GDM1 (cell line): ENCODE measurements at regions not wholly inside any gene's neighbourhood (a gene's known extent, or its start where the extent isn't known, plus 50 kb on each side); places are given as distances from the start of the nearest gene placed in this dataset.

Source experiments
- DNase-seq: peaks from one replicate; lab custom pipeline; 2025; lab: John Stamatoyannopoulos, UW

DNA sequence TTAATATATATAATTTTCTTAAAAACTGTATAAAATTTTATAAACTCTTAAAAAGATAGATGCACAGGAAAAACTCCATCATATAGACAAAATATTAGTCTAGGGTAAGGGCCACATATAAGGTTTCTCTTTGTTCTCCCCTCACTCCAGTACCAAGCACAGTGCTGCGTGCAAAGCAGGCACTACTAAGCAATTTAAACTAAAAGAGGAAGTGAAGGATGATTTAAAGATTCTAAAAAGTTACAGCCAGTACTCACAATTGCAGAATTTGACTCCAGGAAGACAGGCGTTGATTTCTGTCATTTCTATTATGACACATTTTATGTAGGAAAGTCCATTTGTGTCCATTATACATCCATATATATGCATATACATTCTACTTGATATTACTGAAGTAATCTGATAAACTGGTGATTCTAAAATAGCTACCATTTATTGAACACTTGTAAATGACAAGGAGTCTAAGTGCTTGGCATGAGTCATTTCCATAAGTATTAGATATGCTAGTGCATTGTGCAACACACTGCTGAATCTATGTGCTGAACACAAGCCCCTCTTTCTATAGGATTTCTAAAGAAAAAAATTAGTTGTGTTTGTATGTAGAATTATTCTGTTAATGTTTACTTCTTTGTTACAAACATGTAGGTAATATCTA is 785.5 kb upstream of the ARRDC4 start:
- DNase-seq: no peak

DNA sequence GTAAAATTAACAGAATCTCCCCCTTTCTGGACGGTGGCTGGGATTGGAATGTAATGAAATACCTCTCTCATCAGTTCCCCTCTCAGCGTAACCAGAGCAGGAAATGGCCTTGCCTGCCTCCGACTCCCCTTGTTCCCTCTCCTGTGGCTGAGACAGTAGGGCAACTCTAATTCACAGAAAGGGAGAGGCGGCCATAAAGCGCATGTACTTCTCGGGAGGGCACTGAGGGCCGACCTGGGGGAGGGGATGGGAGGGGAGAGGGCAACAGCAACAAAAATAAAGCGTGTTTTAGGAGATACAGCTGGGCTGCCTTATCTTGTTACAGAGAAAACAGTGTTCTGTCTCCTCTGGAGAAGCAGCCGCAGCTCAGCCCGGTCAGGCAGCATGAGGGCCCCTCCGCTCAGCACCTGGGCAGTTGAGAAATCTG is 783.3 kb upstream of the ARRDC4 start:
- no peak for DNase-seq

DNA sequence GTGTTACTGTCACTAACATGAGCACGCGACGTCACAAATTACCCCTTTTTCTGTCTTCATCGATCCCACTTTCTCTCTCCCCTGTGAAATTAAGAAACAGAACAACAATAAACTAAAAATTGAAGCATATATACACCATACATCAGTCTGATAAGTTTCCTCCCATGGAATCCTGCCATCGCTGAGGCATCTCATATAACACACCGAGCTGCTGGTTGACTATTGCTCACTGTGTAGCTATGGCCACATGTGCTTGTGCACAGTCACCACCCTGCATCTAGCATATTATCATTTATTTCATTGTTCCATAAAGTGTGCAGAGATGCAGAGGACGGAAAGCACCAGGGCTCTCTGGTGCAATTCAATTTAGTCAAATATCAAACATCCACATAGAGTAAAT is 777.9 kb upstream of the ARRDC4 start:
- DNase-seq: no peak

DNA sequence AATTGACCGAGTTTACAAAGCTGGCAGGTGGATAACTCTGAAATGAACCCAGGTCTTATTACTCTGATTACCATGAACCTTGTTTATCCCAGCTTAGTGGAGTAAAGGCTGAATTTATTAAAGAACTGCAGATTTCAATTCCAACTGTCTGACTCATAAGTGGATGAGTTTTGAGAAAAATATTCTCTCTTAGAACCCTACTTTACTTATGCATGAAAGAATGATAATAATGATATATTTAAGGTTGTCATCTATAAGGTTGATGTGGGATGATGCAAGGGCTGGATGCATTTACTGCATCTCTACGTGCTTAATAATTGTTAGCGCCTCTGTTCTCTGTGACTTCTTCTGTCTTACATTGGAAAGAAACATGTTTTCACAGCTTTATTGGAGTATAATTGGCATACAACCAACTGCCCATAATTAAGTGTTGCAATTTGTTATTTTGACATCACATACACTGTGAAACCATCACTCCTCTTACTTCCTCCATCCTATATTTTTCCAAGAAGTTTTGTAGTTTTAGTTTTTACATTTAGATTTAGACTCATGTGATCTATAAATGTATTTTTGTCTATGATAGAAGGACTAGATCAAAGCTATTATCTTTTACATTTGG is 771.2 kb upstream of the ARRDC4 start:
- DNase-seq: no peak

DNA sequence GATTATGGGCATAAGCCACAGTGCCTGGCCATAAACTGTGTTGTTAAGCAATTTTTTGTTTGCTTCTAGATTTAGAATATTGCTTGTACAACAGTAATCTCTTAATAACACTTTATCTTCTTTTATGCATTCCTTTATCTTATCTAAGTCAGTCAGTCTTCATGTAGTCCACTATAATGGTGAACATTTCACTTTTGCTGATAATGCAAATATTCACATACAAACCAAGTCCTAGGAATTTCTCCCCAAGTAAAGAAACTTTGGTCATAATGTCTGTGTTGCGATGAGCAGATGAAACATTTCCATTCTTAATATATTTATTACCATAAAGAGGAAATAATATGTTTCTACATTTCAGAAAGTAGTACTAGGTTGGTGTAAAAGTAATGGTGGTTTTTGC is 765.8 kb upstream of the ARRDC4 start:
- no peak for DNase-seq

DNA sequence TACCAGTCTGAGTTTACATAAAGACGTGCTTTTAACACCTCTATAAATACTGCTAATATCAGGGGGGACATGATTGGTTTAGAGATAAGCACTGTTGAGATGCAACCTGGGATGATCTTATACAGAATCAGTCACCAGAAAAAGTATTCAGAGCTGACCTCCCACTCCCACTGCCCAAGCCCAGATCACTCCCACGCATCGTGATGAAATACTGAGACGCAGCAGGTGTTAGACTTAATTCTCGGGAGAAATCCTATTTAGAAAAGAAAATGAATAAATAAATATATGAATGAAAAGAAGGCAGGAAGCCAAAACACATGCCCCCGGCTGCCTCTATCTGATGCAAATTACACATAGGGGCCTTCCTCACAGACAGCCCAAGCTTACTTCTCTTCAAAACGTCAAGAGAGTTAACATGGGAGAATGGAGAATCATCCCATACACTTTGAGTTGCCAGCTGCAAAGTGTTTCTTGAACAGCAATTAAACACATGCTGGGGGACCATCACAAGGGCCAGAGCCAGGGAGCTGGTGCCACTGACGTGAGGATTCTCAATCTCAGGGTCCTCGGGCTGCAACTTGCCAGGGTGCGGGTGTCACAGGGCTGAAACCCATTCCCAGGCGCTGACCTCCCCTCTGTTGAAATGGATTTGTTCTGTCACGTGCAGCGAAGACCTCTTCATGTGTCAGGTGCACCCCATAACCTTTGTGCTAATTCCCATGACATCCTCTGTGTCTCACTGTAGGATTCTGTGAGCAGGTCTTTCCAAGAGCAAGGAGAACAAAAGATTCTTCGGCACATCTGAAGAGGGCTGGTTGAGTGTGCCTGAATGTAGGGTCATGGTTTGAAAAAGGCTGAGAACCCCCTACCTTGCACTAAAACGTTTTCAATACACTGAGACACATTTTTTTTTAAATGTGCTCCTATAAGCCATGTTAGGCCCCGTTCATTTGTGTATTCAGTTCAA is 764.2 kb upstream of the ARRDC4 start:
- no peak for DNase-seq

DNA sequence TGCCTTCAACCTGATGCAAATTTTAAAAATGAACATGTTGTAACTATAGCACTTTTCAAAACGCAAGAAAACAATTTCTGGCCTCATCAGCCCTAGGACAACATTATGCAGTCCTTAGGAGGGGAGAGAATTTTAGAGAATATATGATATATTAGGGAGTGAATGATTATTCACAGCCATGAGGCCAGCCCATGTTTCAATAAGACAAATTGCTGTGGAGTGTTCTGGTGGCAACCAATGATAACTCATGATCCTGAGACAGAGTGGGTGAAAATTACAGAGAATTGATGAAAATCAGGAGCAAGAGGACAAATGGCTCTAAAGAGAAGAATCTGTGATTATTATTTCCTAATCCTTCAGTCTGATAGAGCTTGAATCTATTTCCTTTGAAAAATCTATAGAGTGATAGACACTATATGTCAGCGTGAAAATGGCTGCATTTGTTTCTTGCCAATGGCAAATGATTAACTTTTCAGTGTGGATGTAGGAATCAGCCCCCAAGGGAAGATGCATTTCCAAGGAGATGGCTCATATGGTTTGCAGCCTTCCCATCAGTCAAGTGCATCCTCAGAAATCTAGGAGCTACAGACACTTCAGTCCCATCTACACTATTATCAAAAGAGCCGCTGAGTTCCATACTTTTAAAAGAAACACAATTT is 761.0 kb upstream of the ARRDC4 start:
- no peak for DNase-seq

DNA sequence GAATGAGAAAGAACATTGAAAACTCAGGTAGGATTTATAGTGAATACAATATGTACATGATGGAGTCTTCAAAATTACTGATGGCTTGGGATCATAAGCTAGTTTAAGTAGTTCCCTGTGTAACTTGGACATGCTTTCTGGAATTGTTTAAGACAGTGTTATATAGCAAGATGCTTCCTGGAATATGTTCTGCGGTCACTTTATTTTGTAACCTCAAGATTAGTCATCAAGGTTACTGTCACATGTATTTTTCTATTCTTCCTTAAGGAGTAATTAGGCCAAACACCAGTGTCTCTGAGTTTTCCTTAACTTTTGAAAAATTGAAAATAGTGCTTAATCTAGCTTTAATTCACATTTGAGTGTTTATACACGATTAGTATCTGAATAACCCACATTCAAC is 760.3 kb upstream of the ARRDC4 start:
- DNase-seq: no peak

DNA sequence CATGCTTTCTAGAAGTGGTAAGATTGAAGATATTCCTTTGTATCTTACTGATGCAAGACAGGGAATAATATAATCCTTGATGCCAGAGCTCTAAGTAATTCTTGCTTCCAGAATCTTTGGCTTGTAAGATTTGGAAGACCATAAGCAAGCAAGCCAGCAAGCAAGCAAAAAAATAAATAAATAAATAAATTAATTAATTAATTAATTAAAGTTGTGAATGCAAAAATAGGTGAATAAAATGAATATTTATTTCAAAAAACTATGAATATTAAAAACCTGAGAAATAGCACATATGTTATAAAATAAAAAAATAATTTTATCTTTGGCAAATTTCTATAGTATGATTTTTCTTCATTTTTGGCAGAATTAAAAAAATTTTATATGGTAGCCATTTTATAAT is 750.2 kb upstream of the ARRDC4 start:
- no peak for DNase-seq

DNA sequence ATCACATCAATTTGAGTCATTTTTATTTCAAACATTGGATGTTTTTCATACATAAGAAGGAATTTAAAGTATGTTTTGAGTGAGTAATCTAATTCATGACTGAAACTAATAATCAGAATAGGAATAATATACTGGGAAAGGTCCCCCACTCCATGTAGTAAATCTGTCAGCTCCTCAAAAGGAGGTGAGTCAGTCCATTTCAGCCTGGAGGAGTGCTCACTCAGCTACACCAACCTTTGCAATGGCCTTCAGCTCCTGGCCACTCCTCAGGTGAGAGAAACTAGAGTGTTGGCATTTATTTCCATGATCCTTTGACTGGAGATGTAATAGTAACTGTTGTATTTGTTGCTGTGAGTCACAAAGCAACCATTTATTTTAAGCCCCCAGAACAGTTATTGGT is 744.9 kb upstream of the ARRDC4 start:
- DNase-seq: no peak

DNA sequence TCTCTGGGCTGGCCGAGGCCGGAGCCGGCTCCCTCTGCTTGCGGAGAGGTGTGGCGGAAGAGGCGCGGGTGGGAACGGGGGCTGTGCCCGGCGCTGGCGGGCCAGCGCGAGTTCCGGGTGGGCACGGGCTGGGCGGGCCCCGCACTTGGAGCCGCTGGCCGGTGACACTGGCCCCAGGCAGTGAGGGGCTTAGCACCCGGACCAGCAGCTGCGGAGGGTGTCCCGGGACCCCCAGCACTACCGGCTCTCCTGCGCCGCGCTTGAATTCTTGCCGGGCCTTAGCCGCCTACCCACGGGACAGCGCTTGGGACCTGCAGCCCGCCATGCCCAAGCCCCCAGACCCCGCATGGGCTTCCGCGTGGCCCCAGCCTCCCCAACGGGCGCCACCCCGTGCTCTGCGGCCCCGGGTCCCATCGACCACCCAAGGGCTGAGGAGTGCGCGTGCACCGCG is 736.3 kb upstream of the ARRDC4 start:
- no peak for DNase-seq

DNA sequence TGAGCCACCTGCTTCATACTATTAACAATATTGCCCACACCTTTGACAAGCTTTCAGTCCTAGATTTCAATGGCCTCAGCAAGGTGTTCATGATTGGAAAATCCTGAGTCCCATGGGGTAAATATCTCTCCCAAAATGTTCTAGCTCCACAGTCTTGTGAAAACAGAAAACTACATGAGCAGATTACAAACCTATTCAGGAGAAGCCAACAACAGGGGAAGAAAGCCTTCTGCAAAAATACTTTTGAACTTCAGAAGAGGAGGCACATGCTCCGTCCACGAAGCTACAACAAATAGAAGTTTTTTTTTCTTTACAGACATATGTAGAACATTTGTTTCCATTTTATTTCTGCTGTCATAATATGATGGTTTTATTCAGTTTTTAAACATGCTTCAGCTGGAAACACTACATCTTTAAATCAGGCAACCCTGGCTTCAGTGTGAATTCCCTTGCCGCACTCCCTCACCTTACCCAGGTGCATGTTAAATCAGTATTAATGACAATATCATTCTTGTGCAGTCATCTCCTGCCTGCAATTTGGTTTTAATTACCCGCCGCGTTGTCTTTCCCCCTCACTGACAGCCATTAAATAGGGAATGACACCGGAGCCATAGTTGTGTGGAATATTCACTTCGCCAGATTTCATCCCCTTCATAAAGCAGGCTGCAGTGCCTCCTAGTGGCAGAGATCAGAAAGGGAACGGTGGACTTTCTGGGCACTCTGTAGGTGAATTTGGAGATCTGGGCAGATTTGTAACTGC is 725.5 kb upstream of the ARRDC4 start:
- DNase-seq: peak; percentile 2

DNA sequence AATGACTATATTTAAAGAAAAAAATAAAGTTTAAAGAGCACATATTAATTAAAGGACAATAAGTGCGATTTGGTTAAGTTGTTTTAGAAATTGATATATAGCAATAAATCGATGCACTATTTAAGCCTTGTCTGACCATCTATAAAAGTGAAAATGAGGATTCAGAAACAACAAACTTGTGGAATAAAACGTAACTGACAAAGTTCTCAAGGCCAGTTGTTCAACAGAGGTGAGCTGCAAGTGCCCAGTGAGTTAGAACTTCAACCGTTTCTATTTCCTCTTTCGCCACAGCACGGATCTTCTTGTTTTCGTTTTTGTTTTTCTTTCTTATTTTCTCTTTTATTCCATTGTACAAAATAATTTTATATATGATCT is 724.9 kb upstream of the ARRDC4 start:
- no peak for DNase-seq

DNA sequence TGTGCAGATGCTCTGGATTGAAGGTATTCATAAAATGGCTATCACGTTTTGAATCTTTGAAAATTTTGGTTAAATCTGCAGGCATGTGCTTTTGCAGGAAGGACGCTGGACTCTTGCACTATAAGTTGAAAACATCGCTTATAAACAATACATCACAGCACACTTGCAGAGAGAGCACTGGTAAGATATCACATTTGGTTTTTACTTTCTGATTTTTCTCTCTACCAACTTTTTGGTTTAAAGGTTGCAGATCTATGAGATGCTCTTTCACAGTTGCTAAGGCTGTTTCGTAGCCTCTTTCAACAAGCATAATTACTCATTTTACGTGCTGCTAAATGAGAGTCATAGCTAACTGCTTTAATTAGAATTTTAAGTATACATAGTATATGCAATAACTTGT is 724.4 kb upstream of the ARRDC4 start:
- DNase-seq: no peak

DNA sequence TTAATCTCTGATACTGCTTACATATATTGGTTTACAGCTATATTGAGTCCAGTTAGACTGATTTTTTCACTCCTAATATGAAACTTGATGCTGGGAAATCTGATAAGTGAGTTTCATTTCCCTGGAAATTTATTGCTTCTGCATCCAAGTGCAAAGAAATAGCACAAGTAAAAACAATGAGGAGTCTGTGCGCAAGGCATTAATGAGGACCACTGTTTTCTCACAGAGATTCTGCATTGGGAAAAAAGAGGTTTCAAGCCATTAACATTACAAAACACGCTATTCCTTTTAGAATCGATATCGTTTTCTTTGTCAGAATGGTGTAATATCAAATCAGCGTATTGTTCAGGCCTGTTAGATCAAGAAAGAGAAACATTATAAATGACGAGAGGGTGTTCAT is 723.3 kb upstream of the ARRDC4 start:
- DNase-seq: no peak

DNA sequence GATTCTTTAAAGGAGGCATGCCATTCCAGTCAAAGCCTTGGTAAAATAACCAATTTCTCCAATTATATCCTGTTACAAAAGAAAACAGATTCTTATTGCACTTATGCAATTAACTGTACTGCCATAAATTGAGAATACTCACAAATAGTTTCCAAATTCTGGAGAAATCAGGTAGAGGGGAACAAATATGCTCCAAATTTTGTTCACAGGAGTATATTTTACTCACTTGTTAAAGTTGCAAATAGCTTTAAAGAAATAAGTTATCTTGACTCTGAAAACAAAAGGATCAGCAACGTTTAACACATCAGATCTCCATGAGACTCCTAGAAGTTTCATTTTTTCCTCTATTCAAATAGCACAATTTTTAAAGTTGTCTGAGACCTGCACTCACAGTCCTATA is 712.1 kb upstream of the ARRDC4 start:
- DNase-seq: no peak

DNA sequence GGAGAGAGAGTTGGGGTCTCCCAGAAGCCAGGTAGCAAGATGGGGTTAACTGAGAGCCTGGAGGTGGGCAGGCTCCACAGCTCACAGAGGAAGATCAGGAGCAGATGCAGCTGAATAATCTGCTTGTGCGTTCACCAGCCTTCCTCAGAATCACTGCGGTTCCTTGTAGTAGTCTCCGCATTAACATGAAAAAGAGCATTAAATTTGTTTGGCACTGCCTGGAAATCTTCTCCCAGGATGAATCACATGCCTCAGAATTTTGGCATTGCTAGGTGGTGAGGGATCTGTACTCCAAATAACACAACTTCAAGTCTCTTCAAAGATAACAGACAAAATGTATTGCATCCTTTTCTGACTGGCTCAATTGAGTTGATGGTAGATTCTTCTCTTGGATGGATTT is 700.6 kb upstream of the ARRDC4 start:
- no peak for DNase-seq

DNA sequence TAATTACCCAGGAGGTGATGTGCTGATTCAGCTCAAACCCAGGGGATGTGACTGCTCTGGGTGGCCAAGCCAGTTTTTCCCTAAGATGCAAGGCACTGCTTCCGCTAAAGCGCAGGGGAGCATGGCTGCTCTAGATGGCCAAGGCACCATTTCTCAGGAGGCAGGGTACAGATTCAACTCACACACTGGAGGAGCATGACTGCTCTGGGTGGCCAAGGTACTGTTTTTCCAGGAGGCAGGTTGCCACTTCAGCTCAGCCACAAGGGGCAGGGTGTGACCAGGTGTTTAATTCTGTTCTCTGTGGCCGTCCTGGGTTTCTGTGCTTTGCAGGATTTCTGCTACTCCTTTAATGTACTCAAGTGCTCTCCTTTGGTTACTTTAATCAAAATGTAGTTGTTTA is 659.3 kb upstream of the ARRDC4 start:
- no peak for DNase-seq

DNA sequence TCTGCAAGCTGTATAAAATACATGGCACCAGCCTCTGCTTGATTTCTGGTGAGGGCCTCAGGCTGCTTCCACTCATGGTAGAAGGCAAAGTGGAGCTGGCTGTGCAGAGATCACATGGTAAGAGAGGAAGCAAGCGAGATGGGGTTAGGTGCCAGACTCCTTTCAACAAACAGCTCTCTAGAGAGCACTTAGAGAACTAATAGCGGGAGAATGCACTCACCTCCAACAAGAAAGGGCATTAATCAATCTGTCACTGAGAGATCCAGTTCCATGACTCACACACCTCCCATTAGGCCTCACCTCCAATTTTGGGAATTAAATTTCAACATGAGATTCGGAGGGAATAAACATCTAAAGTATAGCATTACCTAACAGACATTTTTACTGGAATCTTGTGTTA is 644.1 kb upstream of the ARRDC4 start:
- no peak for DNase-seq

DNA sequence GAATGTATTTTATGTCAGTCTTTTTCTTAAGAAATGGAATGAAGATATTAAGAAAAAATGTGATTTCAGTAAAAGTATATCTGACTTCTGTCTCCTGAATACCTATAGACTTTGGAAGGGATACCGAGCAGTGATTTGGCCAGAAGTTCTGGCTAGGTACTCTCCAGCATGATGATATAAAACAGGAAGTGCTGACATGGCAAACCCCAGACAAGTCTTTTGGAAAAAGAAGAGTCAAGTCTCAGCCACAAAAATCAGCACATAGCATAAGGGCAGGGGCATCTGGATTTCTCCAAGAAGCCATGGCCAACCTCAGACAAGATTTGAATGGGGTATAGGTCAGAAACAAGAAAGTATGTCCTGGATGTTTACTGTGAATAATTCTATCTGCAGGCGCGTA is 643.3 kb upstream of the ARRDC4 start:
- no peak for DNase-seq

DNA sequence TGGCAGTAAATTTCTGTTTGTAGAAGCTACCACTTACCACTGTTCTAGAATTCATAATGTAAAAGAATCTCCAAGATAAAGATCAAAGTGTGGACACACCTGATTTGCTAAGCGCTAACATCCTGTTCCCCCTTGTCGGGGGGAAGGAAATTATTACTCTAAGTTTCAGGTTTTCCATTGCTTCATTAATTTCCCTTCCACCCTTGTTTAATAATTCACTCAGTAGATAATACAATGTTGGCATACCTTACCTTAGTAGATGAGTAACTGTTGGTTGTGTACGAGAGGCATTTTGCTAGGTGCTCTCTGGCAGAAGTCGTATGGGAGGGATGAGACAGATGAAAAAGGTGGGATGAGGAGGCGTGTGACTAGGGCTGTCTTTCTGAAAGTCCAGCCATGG is 641.2 kb upstream of the ARRDC4 start:
- no peak for DNase-seq

DNA sequence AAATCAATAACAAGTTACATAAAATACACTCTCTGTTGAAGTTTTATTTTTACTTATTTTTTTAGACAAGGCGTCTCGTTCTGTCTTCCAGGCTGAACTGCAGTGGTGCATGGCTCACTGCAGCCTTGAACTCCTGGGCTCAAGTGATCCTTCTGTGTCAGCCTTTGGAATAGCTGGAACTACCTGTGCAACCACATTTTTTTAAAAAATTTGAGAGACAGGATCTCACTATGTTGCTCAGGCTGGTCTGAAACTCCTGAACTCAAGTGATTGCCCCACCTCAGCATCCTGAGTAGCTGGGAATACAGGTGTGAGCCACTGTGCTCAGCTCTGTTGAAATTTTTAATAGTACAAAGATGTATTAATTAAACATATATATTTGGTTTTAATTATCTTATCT is 614.3 kb upstream of the ARRDC4 start:
- no peak for DNase-seq
